ENCODE measurements at regions not wholly inside any gene's neighbourhood (a gene's known extent, or its start where the extent isn't known, plus 50 kb on each side); places are given as distances from the start of the nearest gene placed in this dataset.

DNA sequence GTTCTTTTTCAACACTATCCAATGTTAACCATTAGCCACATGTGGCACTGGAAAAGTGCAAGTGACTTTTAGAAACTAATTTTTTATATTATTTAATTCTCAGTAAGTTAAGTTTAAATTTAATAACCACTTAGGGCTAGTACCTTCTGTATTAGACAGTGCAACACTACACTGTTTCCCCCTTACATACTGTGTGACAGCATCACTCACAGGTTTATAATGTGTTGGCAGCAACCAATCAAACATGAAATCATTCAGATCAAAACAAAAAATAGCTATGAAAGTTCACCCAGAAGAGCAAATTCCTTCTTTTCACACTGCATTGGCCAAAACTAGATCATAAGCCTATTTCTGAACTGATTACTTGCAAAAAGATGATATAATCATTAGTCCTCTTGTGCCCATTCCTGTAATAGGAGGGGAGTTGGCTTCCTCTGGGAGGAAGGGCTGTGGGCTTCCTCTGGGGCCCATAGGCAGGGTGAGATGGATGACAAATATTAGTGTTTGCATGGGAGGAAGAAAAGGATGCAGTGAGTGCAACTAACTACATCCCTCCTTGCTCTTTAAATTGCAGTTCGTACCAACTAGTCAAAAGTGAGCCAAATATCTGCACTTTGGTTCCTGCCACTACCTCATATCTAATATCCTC, 708.1 kb upstream of the RGMB start:
- TF ChIP-seq, protein P1, sequence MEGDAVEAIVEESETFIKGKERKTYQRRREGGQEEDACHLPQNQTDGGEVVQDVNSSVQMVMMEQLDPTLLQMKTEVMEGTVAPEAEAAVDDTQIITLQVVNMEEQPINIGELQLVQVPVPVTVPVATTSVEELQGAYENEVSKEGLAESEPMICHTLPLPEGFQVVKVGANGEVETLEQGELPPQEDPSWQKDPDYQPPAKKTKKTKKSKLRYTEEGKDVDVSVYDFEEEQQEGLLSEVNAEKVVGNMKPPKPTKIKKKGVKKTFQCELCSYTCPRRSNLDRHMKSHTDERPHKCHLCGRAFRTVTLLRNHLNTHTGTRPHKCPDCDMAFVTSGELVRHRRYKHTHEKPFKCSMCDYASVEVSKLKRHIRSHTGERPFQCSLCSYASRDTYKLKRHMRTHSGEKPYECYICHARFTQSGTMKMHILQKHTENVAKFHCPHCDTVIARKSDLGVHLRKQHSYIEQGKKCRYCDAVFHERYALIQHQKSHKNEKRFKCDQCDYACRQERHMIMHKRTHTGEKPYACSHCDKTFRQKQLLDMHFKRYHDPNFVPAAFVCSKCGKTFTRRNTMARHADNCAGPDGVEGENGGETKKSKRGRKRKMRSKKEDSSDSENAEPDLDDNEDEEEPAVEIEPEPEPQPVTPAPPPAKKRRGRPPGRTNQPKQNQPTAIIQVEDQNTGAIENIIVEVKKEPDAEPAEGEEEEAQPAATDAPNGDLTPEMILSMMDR (IDR thresholded peaks at IDR 0.05; ENCODE audit: low read depth, low read length): no peak
- DNase-seq (ENCODE audit: extremely low read depth, low read depth): no peak

DNA sequence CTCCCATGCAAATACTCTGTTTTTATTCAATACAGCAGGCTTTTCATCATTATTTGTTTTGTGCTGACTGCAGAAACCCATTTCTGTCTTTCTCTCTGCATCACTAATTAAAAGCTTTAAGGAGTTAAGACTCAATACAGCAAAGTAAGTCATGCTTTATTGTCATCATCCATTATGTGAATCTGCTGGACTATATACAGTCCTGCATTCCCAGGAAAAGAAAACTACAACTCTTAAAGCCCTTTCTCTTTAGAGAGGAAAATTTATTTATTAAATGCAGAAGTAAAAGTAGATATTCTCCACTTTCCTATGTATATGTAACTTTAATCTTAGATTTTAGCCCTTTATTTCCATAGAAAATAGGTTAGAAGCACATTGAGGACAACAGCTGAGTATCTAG, 706.6 kb upstream of the RGMB start:
- TF ChIP-seq, protein P1 (IDR thresholded peaks at IDR 0.05; ENCODE audit: low read depth, low read length): no peak
- DNase-seq (ENCODE audit: extremely low read depth, low read depth): no peak

GRCh38 chr5:98069876-98070512, 703.5 kb upstream of the RGMB start:
- no peak for DNase-seq (ENCODE audit: extremely low read depth, low read depth)
- TF ChIP-seq, protein P1 (IDR thresholded peaks at IDR 0.05; ENCODE audit: low read depth, low read length): no peak

GRCh38 chr5:98072921-98073320, 700.5 kb upstream of the RGMB start:
- TF ChIP-seq, protein P1 (IDR thresholded peaks at IDR 0.05; ENCODE audit: low read depth, low read length): no peak
- DNase-seq (ENCODE audit: extremely low read depth, low read depth): no peak

DNA sequence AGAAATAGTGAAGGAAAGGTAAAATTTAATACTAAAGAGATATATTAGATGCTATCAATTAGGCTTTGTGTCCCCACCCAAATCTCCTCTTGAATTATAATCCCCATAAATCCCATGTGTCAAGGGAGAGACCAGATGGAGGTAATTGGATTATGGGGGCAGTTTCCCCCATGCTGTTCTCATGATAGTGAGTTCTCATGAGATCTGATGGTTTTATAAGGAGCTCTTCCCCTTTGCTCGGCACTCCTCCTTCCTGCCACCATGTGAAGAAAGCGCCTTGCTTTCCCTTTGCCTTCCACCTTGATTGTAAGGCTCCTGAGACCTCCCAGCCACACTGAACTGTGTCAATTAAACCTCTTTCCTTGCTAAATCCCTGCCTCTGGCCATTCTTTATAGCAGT, 697.0 kb upstream of the RGMB start:
- no peak for DNase-seq (ENCODE audit: extremely low read depth, low read depth)
- TF ChIP-seq, protein P1 (IDR thresholded peaks at IDR 0.05; ENCODE audit: low read depth, low read length): no peak

DNA sequence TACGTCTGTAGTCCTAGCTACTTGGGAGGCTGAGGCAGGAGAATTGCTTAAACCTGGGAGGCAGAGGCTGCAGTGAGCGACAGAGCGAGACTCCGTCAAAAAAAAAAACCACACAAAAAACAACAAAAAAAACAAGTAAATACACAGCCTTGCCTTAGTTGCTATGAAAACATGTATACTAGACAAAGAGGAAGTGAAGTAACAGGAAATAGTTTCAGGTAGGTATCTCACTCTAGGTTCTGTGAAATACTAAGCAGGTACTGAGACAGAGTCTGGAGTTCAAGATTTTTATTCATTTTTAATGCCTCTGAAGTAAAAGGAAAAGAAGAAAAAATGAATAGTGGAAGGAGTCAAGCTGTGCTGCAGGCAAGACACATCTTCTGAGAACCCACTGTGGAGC, 687.9 kb upstream of the RGMB start:
- DNase-seq (ENCODE audit: extremely low read depth, low read depth): no peak
- TF ChIP-seq, protein P1 (IDR thresholded peaks at IDR 0.05; ENCODE audit: low read depth, low read length): no peak

- TF ChIP-seq, protein P1 (IDR thresholded peaks at IDR 0.05; ENCODE audit: low read depth, low read length): no peak
- DNase-seq (ENCODE audit: extremely low read depth, low read depth): no peak
Measured at GRCh38 chr5:98095072-98095471, 678.4 kb upstream of the RGMB start.

Measured in AG09319 (cell line).